CD4-positive, alpha-beta T cell treated with Interleukin-15 for 1 hour (primary cell): ENCODE measurements at regions not wholly inside any gene's neighbourhood (a gene's known extent, or its start where the extent isn't known, plus 50 kb on each side); places are given as distances from the start of the nearest gene placed in this dataset.

ENCODE experiments used
- DNase-seq: peaks from one replicate; pipeline ENCODE4 v3.0.0-alpha.2; 2020

GRCh38 chr6:14031516-14031915 is 86.1 kb upstream of the CD83 start:
- DNase-seq = no peak

GRCh38 chr6:14035071-14035847 is 82.3 kb upstream of the CD83 start:
- DNase-seq = no peak

GRCh38 chr6:14035874-14036273 is 81.7 kb upstream of the CD83 start:
- no peak for DNase-seq

- DNase-seq = no peak
Measured at GRCh38 chr6:14036911-14037310, 80.7 kb upstream of the CD83 start.

- no peak for DNase-seq
Measured at GRCh38 chr6:14037402-14038277, 79.9 kb upstream of the CD83 start.

GRCh38 chr6:14038467-14039437 is 78.8 kb upstream of the CD83 start:
- DNase-seq = no peak

GRCh38 chr6:14040042-14040441 is 77.5 kb upstream of the CD83 start:
- DNase-seq = no peak

GRCh38 chr6:14046476-14047068 is 71.0 kb upstream of the CD83 start:
- peak; percentile 35 for DNase-seq

- DNase-seq = no peak
Measured at GRCh38 chr6:14047151-14047740, 70.3 kb upstream of the CD83 start.

- DNase-seq = no peak
Measured at GRCh38 chr6:14048837-14049236, 68.7 kb upstream of the CD83 start.

- DNase-seq = no peak
Measured at GRCh38 chr6:14051355-14051754, 66.2 kb upstream of the CD83 start.

GRCh38 chr6:14053811-14054210 is 63.8 kb upstream of the CD83 start:
- no peak for DNase-seq

GRCh38 chr6:14055541-14055940 is 62.0 kb upstream of the CD83 start:
- no peak for DNase-seq

- DNase-seq = no peak
Measured at GRCh38 chr6:14058029-14058695, 59.4 kb upstream of the CD83 start.

GRCh38 chr6:14058735-14059134 is 58.8 kb upstream of the CD83 start:
- DNase-seq = no peak

- no peak for DNase-seq
Measured at GRCh38 chr6:14059791-14060436, 57.7 kb upstream of the CD83 start.

GRCh38 chr6:14060971-14061370 is 56.6 kb upstream of the CD83 start:
- no peak for DNase-seq

GRCh38 chr6:14061643-14062042 is 55.9 kb upstream of the CD83 start:
- DNase-seq = no peak

- DNase-seq = no peak
Measured at GRCh38 chr6:14062345-14063029, 55.1 kb upstream of the CD83 start.

GRCh38 chr6:14063756-14064155 is 53.8 kb upstream of the CD83 start:
- DNase-seq = no peak
